HepG2 (cell line): ENCODE measurements at regions not wholly inside any gene's neighbourhood (a gene's known extent, or its start where the extent isn't known, plus 50 kb on each side); places are given as distances from the start of the nearest gene placed in this dataset.

Experiments used
- KDM4B ChIP-seq: sonication (generic); formaldehyde crosslinking; IDR thresholded peaks from 2 replicates; pipeline ENCODE4 v1.4.0; 2020; ENCODE audit warnings: missing genetic modification reagents
- ZNF747 ChIP-seq: sonication (generic); formaldehyde crosslinking; IDR thresholded peaks from 2 replicates; pipeline ENCODE4 v1.8.1; 2023; ENCODE audit warnings: missing genetic modification reagents, mild to moderate bottlenecking, borderline replicate concordance
- TF ChIP-seq, protein P1 (sequence below): sonication (generic); formaldehyde crosslinking; IDR thresholded peaks from 2 replicates; pipeline ENCODE4 v1.5.0; 2020; ENCODE audit warnings: mild to moderate bottlenecking, missing genetic modification reagents, moderate library complexity
- TF ChIP-seq, protein P2 (sequence below): sonication (generic); formaldehyde crosslinking; IDR thresholded peaks from 2 replicates; pipeline ENCODE4 v1.5.0; 2020; ENCODE audit warnings: mild to moderate bottlenecking, missing genetic modification reagents

GRCh38 chr1:18548643-18549042 is 67.9 kb downstream of the KLHDC7A start:
- TF ChIP-seq, protein P1, sequence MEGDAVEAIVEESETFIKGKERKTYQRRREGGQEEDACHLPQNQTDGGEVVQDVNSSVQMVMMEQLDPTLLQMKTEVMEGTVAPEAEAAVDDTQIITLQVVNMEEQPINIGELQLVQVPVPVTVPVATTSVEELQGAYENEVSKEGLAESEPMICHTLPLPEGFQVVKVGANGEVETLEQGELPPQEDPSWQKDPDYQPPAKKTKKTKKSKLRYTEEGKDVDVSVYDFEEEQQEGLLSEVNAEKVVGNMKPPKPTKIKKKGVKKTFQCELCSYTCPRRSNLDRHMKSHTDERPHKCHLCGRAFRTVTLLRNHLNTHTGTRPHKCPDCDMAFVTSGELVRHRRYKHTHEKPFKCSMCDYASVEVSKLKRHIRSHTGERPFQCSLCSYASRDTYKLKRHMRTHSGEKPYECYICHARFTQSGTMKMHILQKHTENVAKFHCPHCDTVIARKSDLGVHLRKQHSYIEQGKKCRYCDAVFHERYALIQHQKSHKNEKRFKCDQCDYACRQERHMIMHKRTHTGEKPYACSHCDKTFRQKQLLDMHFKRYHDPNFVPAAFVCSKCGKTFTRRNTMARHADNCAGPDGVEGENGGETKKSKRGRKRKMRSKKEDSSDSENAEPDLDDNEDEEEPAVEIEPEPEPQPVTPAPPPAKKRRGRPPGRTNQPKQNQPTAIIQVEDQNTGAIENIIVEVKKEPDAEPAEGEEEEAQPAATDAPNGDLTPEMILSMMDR, result no peak
- TF ChIP-seq KDM4B (CRISPR knock-in tag), result no peak
- no peak for TF ChIP-seq ZNF747 (CRISPR knock-in tag)
- TF ChIP-seq, protein P2, sequence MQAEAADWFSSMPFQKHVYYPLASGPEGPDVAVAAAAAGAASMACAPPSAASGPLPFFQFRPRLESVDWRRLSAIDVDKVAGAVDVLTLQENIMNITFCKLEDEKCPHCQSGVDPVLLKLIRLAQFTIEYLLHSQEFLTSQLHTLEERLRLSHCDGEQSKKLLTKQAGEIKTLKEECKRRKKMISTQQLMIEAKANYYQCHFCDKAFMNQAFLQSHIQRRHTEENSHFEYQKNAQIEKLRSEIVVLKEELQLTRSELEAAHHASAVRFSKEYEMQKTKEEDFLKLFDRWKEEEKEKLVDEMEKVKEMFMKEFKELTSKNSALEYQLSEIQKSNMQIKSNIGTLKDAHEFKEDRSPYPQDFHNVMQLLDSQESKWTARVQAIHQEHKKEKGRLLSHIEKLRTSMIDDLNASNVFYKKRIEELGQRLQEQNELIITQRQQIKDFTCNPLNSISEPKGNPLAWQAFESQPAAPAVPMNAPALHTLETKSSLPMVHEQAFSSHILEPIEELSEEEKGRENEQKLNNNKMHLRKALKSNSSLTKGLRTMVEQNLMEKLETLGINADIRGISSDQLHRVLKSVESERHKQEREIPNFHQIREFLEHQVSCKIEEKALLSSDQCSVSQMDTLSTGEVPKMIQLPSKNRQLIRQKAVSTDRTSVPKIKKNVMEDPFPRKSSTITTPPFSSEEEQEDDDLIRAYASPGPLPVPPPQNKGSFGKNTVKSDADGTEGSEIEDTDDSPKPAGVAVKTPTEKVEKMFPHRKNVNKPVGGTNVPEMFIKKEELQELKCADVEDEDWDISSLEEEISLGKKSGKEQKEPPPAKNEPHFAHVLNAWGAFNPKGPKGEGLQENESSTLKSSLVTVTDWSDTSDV (CRISPR knock-in tag), result no peak
